Astrocyte of the cerebellum (primary cell): ENCODE measurements at regions not wholly inside any gene's neighbourhood (a gene's known extent, or its start where the extent isn't known, plus 50 kb on each side); places are given as distances from the start of the nearest gene placed in this dataset.

Experiments used
- DNase-seq: peaks from one replicate; pipeline ENCODE4 v3.0.0-alpha.2; 2011; ENCODE audit warnings: low read depth
- H3K4me3 ChIP-seq: 2 replicates; pipeline ENCODE4 v1.5.1; 2011; ENCODE audit warnings: mild to moderate bottlenecking, low read depth, low read length, moderate library complexity
- CTCF ChIP-seq: IDR thresholded peaks from 2 replicates; pipeline ENCODE4 v1.5.1; 2012; ENCODE audit warnings: low read length, low read depth, moderate library complexity, mild to moderate bottlenecking; ENCODE audit errors: missing control alignments
- in situ Hi-C: cut with HindIII; loops from 2 replicates; pipeline ENCODE4 v1.10.0; 2017; ENCODE audit warnings: low sequenced_read_pairs

- TF ChIP-seq CTCF, result no peak
- H3K4me3 ChIP-seq, result no peak overlapping the region
- in situ Hi-C loops, result no loop called here
- DNase-seq, result peak; percentile 41
These were observed 204.8 kb upstream of the COX10 start for GRCh38 chr17:13864521-13864920.

GRCh38 chr17:13865650-13866049, 203.7 kb upstream of the COX10 start:
- TF ChIP-seq CTCF, result no peak
- H3K4me3 ChIP-seq, result no peak overlapping the region

GRCh38 chr17:13869331-13869940, 199.9 kb upstream of the COX10 start:
- in situ Hi-C loops, result no loop called here
- H3K4me3 ChIP-seq, result no peak overlapping the region
- peak; percentile 49 for DNase-seq
- TF ChIP-seq CTCF, result no peak

More at GRCh38 chr17:13865650-13866049, 203.7 kb upstream of the COX10 start:
- no peak for DNase-seq
- in situ Hi-C loops, result no loop called here

- DNase-seq, result no peak
- H3K4me3 ChIP-seq, result no peak overlapping the region
- in situ Hi-C loops, result no loop called here
- no peak for TF ChIP-seq CTCF
These were observed 198.0 kb upstream of the COX10 start for GRCh38 chr17:13871261-13871660.

GRCh38 chr17:13874134-13874533, 195.2 kb upstream of the COX10 start:
- no peak for TF ChIP-seq CTCF
- in situ Hi-C loops, result no loop called here

GRCh38 chr17:13874817-13875216, 194.5 kb upstream of the COX10 start:
- H3K4me3 ChIP-seq, result no peak overlapping the region
- DNase-seq, result no peak
- in situ Hi-C loops, result no loop called here
- no peak for TF ChIP-seq CTCF

More at GRCh38 chr17:13874134-13874533, 195.2 kb upstream of the COX10 start:
- DNase-seq, result no peak
- H3K4me3 ChIP-seq, result no peak overlapping the region
